ENCODE measurements at regions not wholly inside any gene's neighbourhood (a gene's known extent, or its start where the extent isn't known, plus 50 kb on each side); places are given as distances from the start of the nearest gene placed in this dataset.

- H3K9me2 ChIP-seq (replicated peaks; ENCODE audit: insufficient read depth) = no peaks in the 10 kb centered on the region
- no peaks in the 10 kb centered on the region for H3K9me3 ChIP-seq (ENCODE audit: low read depth)
- H3K4me2 ChIP-seq = no peak overlapping the region
- no peaks in the 10 kb centered on the region for H4K20me1 ChIP-seq (ENCODE audit: insufficient read depth, poor library complexity, severe bottlenecking)
- WGBS (ENCODE audit: low lambda C conversion rate, missing lambda C conversion rate) = 45% methylated on average over 2 of the region's 2 CpGs
- no peak for DNase-seq (ENCODE audit: low spot score)
- peaks cover under 1% of the 10 kb centered on the region for H3K4me1 ChIP-seq (ENCODE audit: insufficient read depth)
- H2AFZ ChIP-seq = no peak overlapping the region
- no peak overlapping the region for H3K4me3 ChIP-seq
- H3K27ac ChIP-seq = no peak overlapping the region
- TF ChIP-seq EZH2 (IDR thresholded peaks at IDR 0.05; ENCODE audit: borderline replicate concordance) (no peak), EZH2phosphoT487 (IDR thresholded peaks at IDR 0.05; ENCODE audit: low read depth, severe bottlenecking, unreplicated experiment) (no peak), CTCF (IDR thresholded peaks at IDR 0.05; ENCODE audit: poor library complexity) (no peak)
- H3K79me2 ChIP-seq = no peaks in the 10 kb centered on the region
- no peaks in the 10 kb centered on the region for H3K27me3 ChIP-seq
- no peaks in the 10 kb centered on the region for H3K36me3 ChIP-seq (replicated peaks; ENCODE audit: insufficient read depth, low read depth)
Observed at GRCh38 chr3:110808630-110809029, 263.0 kb upstream of the NECTIN3 start.

- no peak overlapping the region for H3K4me3 ChIP-seq
- H2AFZ ChIP-seq = no peak overlapping the region
- peaks cover 11% of the 10 kb centered on the region for H3K4me1 ChIP-seq (ENCODE audit: insufficient read depth)
- H3K9me2 ChIP-seq (replicated peaks; ENCODE audit: insufficient read depth) = no peaks in the 10 kb centered on the region
- no peaks in the 10 kb centered on the region for H3K79me2 ChIP-seq
- TF ChIP-seq EZH2 (IDR thresholded peaks at IDR 0.05; ENCODE audit: borderline replicate concordance) (no peak), EZH2phosphoT487 (IDR thresholded peaks at IDR 0.05; ENCODE audit: low read depth, severe bottlenecking, unreplicated experiment) (no peak), CTCF (IDR thresholded peaks at IDR 0.05; ENCODE audit: poor library complexity) (no peak)
- no peak for DNase-seq (ENCODE audit: low spot score)
- no peaks in the 10 kb centered on the region for H3K9me3 ChIP-seq (ENCODE audit: low read depth)
- H3K27me3 ChIP-seq = no peaks in the 10 kb centered on the region
- H4K20me1 ChIP-seq (ENCODE audit: insufficient read depth, poor library complexity, severe bottlenecking) = no peaks in the 10 kb centered on the region
- 85% methylated on average over 1 of the region's 1 CpG for WGBS (ENCODE audit: low lambda C conversion rate, missing lambda C conversion rate)
- H3K27ac ChIP-seq = no peak overlapping the region
- no peaks in the 10 kb centered on the region for H3K36me3 ChIP-seq (replicated peaks; ENCODE audit: insufficient read depth, low read depth)
- H3K4me2 ChIP-seq = no peak overlapping the region
Observed at GRCh38 chr3:110810356-110810755, 261.3 kb upstream of the NECTIN3 start.

GRCh38 chr3:110811050-110811449, 260.6 kb upstream of the NECTIN3 start:
- no peaks in the 10 kb centered on the region for H3K9me2 ChIP-seq (replicated peaks; ENCODE audit: insufficient read depth)
- no peaks in the 10 kb centered on the region for H4K20me1 ChIP-seq (ENCODE audit: insufficient read depth, poor library complexity, severe bottlenecking)
- H2AFZ ChIP-seq = no peak overlapping the region
- no peaks in the 10 kb centered on the region for H3K36me3 ChIP-seq (replicated peaks; ENCODE audit: insufficient read depth, low read depth)
- TF ChIP-seq CTCF (IDR thresholded peaks at IDR 0.05; ENCODE audit: poor library complexity) = no peak
- TF ChIP-seq EZH2phosphoT487 (IDR thresholded peaks at IDR 0.05; ENCODE audit: low read depth, severe bottlenecking, unreplicated experiment) = no peak
- no peak for TF ChIP-seq EZH2 (IDR thresholded peaks at IDR 0.05; ENCODE audit: borderline replicate concordance)
- H3K4me2 ChIP-seq = no peak overlapping the region
- H3K27ac ChIP-seq = no peak overlapping the region
- no peaks in the 10 kb centered on the region for H3K79me2 ChIP-seq
- no peak for DNase-seq (ENCODE audit: low spot score)
- no peak overlapping the region for H3K4me3 ChIP-seq
- H3K9me3 ChIP-seq (ENCODE audit: low read depth) = no peaks in the 10 kb centered on the region
- H3K27me3 ChIP-seq = no peaks in the 10 kb centered on the region
- peaks cover 11% of the 10 kb centered on the region for H3K4me1 ChIP-seq (ENCODE audit: insufficient read depth)

- no peak for DNase-seq (ENCODE audit: low spot score)
- no peaks in the 10 kb centered on the region for H3K36me3 ChIP-seq (replicated peaks; ENCODE audit: insufficient read depth, low read depth)
- 82% methylated on average over 2 of the region's 2 CpGs for WGBS (ENCODE audit: low lambda C conversion rate, missing lambda C conversion rate)
- peak overlapping the region; percentile 6 for H3K27ac ChIP-seq
- no peaks in the 10 kb centered on the region for H3K9me3 ChIP-seq (ENCODE audit: low read depth)
- no peaks in the 10 kb centered on the region for H3K79me2 ChIP-seq
- H2AFZ ChIP-seq = no peak overlapping the region
- no peaks in the 10 kb centered on the region for H3K27me3 ChIP-seq
- TF ChIP-seq CTCF (IDR thresholded peaks at IDR 0.05; ENCODE audit: poor library complexity) = no peak
- no peak for TF ChIP-seq EZH2 (IDR thresholded peaks at IDR 0.05; ENCODE audit: borderline replicate concordance)
- no peak for TF ChIP-seq EZH2phosphoT487 (IDR thresholded peaks at IDR 0.05; ENCODE audit: low read depth, severe bottlenecking, unreplicated experiment)
- H3K9me2 ChIP-seq (replicated peaks; ENCODE audit: insufficient read depth) = no peaks in the 10 kb centered on the region
- H4K20me1 ChIP-seq (ENCODE audit: insufficient read depth, poor library complexity, severe bottlenecking) = no peaks in the 10 kb centered on the region
- H3K4me2 ChIP-seq = no peak overlapping the region
- H3K4me3 ChIP-seq = no peak overlapping the region
- peaks cover 11% of the 10 kb centered on the region for H3K4me1 ChIP-seq (ENCODE audit: insufficient read depth)
Observed at GRCh38 chr3:110813541-110813940, 258.1 kb upstream of the NECTIN3 start.
